HG03565 (cell line): ENCODE measurements at regions not wholly inside any gene's neighbourhood (a gene's known extent, or its start where the extent isn't known, plus 50 kb on each side); places are given as distances from the start of the nearest gene placed in this dataset.
"Not testable (repeated sequence)": the region's sequence is repeated elsewhere in the genome, so short reads cannot be mapped to it uniquely, and the experiment has no call there.

Source experiments
- ATAC-seq: cut with Tn5 transposase; IDR thresholded peaks from one replicate; pipeline ENCODE4 v1.9.1; 2021; ENCODE audit warnings: mild to moderate bottlenecking, moderate library complexity; ENCODE audit not compliant: unreplicated experiment

DNA sequence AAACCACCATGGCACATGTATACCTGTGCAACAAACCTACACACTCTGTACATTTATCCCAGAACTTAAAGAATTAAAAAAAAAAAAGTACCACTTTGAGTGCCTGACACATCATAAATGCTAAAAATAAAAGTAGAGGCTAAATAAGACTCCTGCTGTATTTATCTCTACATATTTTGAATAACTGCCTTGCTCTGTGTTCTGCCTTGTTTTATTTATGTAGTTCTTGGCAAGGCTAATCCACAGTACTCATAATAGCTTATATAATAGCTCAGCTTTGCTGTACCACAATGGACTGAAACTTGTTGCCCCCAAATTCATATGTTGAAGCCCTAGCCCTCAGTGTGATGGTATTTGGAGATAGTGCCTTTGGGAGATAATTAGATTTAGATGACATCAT, 95.4 kb upstream of the ADAMTS9 start:
- no peak for ATAC-seq

DNA sequence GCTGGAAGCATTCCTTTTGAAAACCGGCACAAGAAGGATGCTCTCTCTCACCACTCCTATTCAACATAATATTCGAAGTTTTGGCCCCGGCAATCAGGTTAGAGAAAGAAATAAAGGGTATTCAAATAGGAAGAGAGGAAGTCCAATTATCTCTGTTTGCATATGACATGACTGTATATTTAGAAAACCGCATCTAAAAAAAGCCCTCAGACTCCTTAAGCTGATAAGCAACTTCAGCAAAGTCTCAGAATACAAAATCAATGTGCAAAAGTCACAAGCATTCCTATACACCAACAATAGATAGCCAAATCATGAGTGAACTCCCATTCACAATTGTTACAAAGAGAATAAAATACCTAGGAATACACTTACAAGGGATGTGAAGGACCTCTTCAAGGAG, 93.1 kb upstream of the ADAMTS9 start:
- ATAC-seq, result not testable (repeated sequence)

GRCh38 chr3:64773137-64773536, 85.3 kb upstream of the ADAMTS9 start:
- no peak for ATAC-seq

GRCh38 chr3:64766440-64766839, 78.6 kb upstream of the ADAMTS9 start:
- no peak for ATAC-seq

DNA sequence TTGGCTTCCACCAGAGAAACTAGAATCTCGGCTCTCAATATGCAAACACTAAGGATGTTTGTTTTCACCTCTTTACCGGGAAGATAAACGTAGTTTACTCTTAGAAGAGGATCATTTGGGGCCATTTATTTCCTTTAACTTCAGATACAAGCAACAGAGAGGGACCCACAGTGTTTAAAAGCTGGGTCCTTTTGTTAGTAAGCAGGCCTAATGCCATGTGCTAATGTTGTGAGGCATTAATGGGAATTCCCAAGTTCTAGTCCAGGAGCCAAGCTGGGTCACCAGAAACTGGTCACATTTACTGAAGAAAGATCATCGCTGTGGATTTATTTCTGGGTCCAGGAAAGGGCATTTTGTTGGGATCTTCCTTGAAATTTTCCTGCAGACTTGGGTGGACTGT, 78.1 kb upstream of the ADAMTS9 start:
- ATAC-seq, result no peak

GRCh38 chr3:64764386-64764929, 76.7 kb upstream of the ADAMTS9 start:
- ATAC-seq, result no peak

- ATAC-seq, result no peak
These were observed 76.2 kb upstream of the ADAMTS9 start for GRCh38 chr3:64763980-64764379.

- no peak for ATAC-seq
These were observed 73.9 kb upstream of the ADAMTS9 start for GRCh38 chr3:64761729-64762128.

- ATAC-seq, result no peak
These were observed 72.5 kb upstream of the ADAMTS9 start for GRCh38 chr3:64760258-64760657.

DNA sequence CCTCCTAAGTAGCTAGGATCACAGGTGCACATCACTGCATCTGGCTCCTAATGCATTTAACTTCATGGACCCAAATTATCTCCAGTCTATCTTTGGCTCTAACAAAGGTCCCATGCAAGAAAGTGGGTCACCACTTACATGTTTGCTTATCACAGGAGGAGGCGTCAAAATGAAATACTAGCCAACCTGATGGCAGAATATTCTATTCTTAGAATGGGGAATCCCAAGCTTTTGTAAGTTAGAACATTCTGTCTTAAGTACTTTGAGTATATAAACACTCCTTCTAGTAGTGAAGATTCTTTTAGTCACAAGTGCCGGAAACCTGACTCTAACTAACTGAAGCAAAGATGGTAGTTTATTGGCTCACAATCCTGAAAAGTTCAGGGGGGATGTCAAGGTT, 72.0 kb upstream of the ADAMTS9 start:
- no peak for ATAC-seq

DNA sequence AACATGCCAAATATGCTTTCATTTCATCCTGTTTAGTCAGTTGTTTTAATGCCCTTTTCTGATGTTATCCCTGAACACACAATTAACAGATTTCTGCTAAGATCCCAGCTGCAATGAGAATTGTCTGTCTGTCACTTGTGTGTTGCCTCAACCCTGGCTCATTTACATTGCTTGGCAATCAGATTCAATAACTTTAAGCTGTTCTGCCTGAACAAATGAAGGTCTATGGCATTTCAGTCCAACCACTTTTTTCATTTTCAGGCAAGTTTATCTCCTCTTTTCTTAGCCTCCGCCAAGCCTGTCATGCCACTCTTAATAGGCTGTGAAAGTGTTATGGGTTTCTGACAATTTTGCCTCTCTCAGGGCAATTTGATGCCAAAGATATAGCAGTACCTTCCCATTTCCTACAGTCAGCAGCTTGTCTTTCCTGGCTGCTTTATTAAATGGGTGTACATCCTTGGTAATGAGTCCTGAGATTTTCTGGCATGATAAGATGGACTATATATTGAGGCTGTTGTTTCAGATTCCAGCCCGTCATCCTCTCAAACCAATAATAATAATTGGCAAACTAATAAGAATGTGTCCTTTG, 68.7 kb upstream of the ADAMTS9 start:
- ATAC-seq, result no peak

DNA sequence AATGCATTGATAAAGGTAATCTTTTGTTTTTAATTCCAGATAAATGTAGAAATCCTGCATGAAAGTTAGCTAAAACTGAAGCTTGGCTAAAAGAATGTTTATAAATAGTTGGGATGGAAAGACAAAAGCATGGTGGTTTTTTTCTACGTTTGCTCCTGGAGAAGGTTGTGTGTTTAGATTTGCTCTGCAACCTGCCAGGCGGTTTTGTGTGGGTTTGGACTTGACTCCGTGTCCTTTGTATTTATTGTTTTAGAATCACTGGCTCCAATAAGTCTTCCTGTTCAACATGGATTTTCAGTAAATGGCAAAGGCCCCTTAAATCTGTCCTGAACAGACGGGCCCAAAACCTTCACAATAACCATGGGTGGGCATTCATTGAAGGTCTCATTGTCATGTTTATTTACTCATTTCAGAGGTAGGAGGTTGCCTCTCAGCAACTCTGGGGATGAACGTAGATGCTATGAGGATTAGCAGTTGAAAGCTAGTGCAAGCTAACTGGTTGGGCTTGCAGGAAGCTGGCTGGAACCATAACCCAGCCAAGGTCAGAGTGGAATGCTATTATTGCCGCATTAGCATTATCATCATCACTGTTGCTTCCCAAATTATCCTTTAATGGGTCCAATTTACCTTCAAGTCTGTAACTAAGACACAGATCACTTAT, 60.6 kb upstream of the ADAMTS9 start:
- no peak for ATAC-seq

DNA sequence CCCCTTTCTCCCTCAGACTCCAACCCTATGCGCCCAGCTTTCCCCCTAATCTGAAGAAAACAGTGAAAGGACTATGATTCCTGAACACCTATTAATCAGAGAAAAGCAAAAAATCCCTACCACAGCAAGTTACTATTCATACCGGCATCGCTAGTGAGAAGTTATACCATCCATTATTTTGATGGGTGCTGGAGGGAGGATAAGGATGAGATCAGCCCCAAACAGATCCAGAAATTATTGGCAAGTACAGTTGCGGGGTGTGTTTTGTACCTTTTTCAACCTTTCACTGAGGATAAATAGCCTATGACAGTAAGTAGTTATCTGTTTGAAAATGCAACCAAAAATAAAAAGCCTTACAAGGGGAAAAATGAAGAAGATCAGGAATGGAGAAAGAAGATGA, 59.9 kb upstream of the ADAMTS9 start:
- no peak for ATAC-seq

DNA sequence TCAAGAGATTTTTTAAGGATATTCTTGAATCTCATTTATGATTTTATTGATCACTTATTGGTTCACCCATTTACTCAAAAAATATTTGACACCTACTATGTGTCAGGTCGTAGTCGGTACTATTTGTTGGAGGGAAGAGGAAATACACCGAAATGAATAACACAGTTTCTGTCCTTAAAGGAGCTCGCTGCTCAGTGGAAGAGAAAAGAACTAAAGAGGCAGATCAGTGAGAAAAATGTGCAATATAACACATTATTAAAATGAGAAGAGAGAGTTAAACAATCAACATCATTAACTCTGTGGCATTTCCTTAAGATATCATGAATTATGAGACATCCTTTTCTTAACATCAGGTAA, 56.1 kb upstream of the ADAMTS9 start:
- ATAC-seq, result no peak

GRCh38 chr3:64743156-64743886, 55.5 kb upstream of the ADAMTS9 start:
- no peak for ATAC-seq

GRCh38 chr3:64741341-64741740, 53.5 kb upstream of the ADAMTS9 start:
- no peak for ATAC-seq

GRCh38 chr3:64739971-64740631, 52.3 kb upstream of the ADAMTS9 start:
- ATAC-seq, result no peak
